ENCODE measurements at regions not wholly inside any gene's neighbourhood (a gene's known extent, or its start where the extent isn't known, plus 50 kb on each side); places are given as distances from the start of the nearest gene placed in this dataset.

DNA sequence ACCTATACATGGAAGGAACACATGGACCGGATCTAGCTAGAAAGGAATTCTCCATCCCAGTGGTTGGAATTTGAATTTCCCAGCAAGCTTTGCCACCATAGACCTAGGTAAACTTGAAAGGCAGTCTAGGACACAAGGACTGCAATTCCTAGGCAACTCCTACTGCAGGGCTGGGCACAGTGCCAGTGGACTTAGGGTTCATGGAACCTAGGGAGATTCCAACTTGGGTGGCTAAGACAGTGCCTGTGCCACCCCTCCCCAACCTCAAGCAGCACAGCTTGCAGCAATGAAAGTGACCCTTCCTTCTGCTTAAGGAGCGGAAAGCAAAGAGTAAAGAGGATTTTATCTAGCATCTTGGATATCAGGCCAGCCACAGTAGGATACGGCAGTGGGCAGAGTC lies 663.3 kb downstream of the ELAVL2 start:
- Histone ChIP-seq H3K36me3 (no peaks in the 10 kb centered on the region), H3K27me3 (replicated peaks; ENCODE audit: insufficient read depth) (no peaks in the 10 kb centered on the region), H3K4me3 (no peak overlapping the region), H3K4me1 (replicated peaks) (no peaks in the 10 kb centered on the region), H3K9me3 (no peaks in the 10 kb centered on the region), H3K27ac (no peak overlapping the region)
- 94% methylated on average over 3 of the region's 3 CpGs for WGBS
- DNase-seq (ENCODE audit: low spot score): no peak
- intact Hi-C loops (cut with DNase I): no loop called here
- TF ChIP-seq POLR2A (IDR thresholded peaks at IDR 0.05) (no peak), POLR2AphosphoS5 (IDR thresholded peaks at IDR 0.05) (no peak)
- TF ChIP-seq, protein P1, sequence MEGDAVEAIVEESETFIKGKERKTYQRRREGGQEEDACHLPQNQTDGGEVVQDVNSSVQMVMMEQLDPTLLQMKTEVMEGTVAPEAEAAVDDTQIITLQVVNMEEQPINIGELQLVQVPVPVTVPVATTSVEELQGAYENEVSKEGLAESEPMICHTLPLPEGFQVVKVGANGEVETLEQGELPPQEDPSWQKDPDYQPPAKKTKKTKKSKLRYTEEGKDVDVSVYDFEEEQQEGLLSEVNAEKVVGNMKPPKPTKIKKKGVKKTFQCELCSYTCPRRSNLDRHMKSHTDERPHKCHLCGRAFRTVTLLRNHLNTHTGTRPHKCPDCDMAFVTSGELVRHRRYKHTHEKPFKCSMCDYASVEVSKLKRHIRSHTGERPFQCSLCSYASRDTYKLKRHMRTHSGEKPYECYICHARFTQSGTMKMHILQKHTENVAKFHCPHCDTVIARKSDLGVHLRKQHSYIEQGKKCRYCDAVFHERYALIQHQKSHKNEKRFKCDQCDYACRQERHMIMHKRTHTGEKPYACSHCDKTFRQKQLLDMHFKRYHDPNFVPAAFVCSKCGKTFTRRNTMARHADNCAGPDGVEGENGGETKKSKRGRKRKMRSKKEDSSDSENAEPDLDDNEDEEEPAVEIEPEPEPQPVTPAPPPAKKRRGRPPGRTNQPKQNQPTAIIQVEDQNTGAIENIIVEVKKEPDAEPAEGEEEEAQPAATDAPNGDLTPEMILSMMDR (IDR thresholded peaks at IDR 0.05): no peak

DNA sequence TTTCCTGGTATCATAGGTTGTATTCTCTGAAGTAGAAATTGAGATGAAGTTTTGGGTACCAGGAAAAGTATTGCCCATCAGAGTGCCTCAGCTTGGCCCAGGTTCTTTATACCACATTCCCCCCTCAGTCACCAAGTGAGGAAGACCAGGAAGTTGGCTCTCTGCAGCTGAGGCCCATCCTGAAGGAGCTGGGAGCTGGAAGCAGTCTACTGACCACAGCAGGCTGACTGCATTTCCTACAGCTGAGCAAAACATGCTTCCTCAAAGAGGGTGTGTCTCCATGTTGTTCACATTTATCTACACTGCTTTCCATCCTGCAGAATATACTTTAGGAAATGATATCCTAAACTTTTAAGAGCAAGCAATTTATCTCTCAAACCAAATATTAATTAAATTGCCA lies 654.6 kb downstream of the ELAVL2 start:
- Histone ChIP-seq H3K27ac (no peak overlapping the region), H3K27me3 (replicated peaks; ENCODE audit: insufficient read depth) (no peaks in the 10 kb centered on the region), H3K4me3 (no peak overlapping the region), H3K9me3 (no peaks in the 10 kb centered on the region), H3K36me3 (no peaks in the 10 kb centered on the region), H3K4me1 (replicated peaks) (no peaks in the 10 kb centered on the region)
- DNase-seq (ENCODE audit: low spot score): no peak
- TF ChIP-seq POLR2AphosphoS5 (IDR thresholded peaks at IDR 0.05) (no peak), POLR2A (IDR thresholded peaks at IDR 0.05) (no peak)
- TF ChIP-seq, protein P1 (IDR thresholded peaks at IDR 0.05): no peak
- intact Hi-C loops (cut with DNase I): no loop called here

DNA sequence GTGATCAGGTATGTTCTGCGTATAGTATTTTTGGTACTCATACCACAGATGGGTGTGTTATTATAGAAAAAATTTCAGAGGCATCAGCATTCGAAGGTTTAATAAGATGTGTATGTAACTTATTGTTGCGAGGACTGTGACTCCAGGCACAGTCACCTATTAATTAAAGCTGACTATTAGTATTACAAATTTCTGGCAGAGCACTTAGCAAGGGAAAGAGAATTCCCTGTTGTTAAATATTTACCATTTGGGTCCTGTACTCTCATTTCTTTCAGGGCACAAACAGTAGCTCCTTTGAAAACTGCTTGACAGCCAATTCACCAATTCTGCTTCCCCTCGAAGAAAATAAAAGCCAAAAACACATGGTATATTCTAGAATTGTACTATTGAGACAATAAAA lies 653.8 kb downstream of the ELAVL2 start:
- H3K9me3 ChIP-seq: no peaks in the 10 kb centered on the region
- TF ChIP-seq, protein P1 (IDR thresholded peaks at IDR 0.05): no peak
- TF ChIP-seq POLR2A (IDR thresholded peaks at IDR 0.05): no peak
- TF ChIP-seq POLR2AphosphoS5 (IDR thresholded peaks at IDR 0.05): no peak
- H3K4me3 ChIP-seq: no peak overlapping the region
- H3K27me3 ChIP-seq (replicated peaks; ENCODE audit: insufficient read depth): no peaks in the 10 kb centered on the region
- intact Hi-C loops (cut with DNase I): no loop called here
- no peak for DNase-seq (ENCODE audit: low spot score)
- no peaks in the 10 kb centered on the region for H3K36me3 ChIP-seq
- WGBS: 72% methylated on average over 4 of the region's 4 CpGs
- H3K4me1 ChIP-seq (replicated peaks): no peaks in the 10 kb centered on the region
- no peak overlapping the region for H3K27ac ChIP-seq

DNA sequence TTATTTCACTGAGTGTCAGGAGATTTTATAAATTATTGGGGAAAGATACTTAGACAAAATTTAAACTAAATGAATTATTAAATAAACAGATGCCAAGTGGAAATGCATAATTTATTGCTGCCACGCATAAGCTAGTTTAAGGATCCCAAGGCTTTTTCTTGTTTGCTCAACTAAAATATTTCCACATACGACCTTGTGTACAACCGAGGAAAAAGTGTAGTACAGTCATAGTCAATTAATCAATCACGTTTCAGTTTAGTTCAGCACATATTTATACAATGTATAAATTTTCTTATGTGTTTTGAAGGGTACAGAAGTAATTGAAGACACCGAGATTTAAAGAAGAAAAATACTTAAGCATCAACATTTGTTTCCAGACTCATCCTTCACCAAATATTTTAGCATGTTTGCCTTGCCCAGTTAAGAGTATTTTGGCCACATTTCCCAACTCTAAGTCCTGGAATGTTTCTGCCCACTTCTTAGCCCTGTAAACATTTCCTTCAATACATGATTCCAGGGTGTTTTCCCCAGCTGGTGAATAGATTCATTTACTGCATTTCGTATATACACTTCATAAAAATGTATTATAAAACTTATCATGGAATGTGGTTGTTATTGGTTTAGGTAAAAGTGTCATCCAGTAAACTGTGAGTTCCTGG lies 652.9 kb downstream of the ELAVL2 start:
- H3K9me3 ChIP-seq: no peaks in the 10 kb centered on the region
- no peaks in the 10 kb centered on the region for H3K27me3 ChIP-seq (replicated peaks; ENCODE audit: insufficient read depth)
- no peak overlapping the region for H3K4me3 ChIP-seq
- H3K27ac ChIP-seq: no peak overlapping the region
- H3K36me3 ChIP-seq: no peaks in the 10 kb centered on the region
- intact Hi-C loops (cut with DNase I): no loop called here
- 50% methylated on average over 6 of the region's 6 CpGs for WGBS
- no peaks in the 10 kb centered on the region for H3K4me1 ChIP-seq (replicated peaks)
- no peak for DNase-seq (ENCODE audit: low spot score)
- TF ChIP-seq, protein P1 (IDR thresholded peaks at IDR 0.05): no peak
- no peak for TF ChIP-seq POLR2AphosphoS5 (IDR thresholded peaks at IDR 0.05)
- no peak for TF ChIP-seq POLR2A (IDR thresholded peaks at IDR 0.05)

DNA sequence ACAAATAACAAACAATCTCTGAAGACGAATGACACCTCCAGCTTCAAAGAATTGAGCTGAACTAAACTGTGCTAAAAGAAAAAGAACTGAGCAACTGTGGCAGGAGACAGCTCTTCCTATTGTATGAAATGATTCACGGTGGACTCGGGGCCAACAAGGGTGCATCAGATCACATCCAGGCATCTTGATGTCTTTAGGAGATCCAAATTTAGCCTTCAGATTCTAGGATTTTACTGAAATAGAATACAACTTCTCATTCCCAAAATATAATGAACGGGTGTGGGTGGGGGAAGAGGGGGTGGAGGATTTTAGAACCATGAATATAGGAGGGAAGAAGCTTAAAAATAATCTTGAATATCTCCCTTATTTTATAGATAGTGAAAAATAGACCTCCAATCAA lies 631.8 kb downstream of the ELAVL2 start:
- intact Hi-C loops (cut with DNase I): no loop called here
- H3K27me3 ChIP-seq (replicated peaks; ENCODE audit: insufficient read depth): no peaks in the 10 kb centered on the region
- no peaks in the 10 kb centered on the region for H3K4me1 ChIP-seq (replicated peaks)
- no peaks in the 10 kb centered on the region for H3K36me3 ChIP-seq
- H3K4me3 ChIP-seq: no peak overlapping the region
- H3K27ac ChIP-seq: no peak overlapping the region
- DNase-seq (ENCODE audit: low spot score): no peak
- 91% methylated on average over 4 of the region's 4 CpGs for WGBS
- no peaks in the 10 kb centered on the region for H3K9me3 ChIP-seq
- TF ChIP-seq, protein P1 (IDR thresholded peaks at IDR 0.05): no peak
- TF ChIP-seq POLR2AphosphoS5 (IDR thresholded peaks at IDR 0.05): no peak
- TF ChIP-seq POLR2A (IDR thresholded peaks at IDR 0.05): no peak

All from prostate gland (tissue), 2 donors.